ENCODE measurements at regions not wholly inside any gene's neighbourhood (a gene's known extent, or its start where the extent isn't known, plus 50 kb on each side); places are given as distances from the start of the nearest gene placed in this dataset.
"Not testable (repeated sequence)": the region's sequence is repeated elsewhere in the genome, so short reads cannot be mapped to it uniquely, and the experiment has no call there.

DNA sequence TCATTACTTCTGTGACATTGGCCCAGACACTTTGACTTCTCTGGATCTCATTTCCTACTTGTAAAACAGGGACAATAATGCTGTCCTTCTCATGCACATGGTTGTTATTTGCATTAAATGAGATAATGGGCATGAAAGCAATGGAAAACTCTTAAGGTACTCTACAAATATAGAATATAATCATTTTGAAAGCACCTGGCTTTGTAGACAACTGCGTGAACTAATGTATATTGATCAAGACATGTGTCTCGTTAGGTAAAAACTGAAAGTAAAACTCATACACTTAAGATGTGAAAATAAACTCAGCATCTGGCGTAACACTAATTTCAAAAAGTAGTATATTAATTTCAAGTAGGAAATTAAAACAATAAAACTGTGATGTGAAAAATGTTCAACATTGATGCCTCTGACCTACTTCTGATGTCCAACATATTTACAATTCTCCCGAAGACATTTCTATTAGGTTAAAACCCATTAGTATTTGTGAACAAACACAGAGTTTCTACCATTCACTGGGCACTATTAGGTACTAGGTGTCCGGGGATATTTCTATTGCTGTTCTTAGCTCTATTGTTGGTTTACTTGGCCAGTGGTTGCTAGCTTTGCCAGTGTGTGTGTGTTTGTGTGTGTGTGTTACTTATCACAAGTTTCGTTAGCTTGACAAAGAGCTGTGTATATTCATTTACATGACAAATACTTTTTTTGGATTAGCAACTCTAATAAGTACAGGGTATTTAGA is 220.5 kb downstream of the KCNRG start:
- DNase-seq, result no peak

DNA sequence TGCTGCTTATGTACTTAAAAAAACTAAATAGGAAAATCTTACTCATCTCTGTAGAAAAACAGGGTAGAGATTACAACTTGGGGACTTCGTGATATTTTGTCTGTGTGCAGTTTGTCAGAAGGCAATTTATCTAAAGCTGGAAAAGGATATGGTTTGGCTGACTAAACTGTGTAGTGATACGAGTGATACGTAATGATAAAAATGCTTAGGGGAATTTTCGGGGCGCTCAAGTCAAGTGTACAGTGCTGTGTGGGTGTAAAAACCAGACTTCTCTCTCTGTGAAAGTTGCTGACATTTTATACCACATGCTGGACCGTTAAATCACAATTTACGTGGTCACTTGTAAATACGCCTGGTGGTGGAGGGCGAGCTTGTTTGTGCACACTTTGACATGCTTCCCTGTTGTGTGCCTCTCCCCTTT is 221.7 kb downstream of the KCNRG start:
- DNase-seq, result no peak

DNA sequence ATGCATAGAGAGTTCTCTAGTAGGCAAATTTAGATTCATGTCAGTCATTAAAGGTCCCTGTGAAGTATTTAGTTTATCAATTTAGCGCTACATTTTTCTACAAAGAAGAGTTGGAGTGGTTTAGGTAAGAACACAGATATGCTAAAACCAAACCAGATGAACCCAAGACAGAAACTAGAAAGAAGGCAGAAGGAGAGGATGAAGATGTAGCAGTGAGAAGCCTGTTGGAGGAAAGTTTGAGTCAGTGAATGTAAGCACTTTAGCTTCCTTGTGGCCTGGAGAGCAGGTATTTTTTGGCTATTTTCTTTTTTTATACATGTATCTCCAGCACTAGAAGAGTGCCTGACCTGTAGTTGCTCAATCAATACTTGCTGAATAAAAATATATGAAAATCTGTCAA is 223.7 kb downstream of the KCNRG start:
- DNase-seq, result no peak

DNA sequence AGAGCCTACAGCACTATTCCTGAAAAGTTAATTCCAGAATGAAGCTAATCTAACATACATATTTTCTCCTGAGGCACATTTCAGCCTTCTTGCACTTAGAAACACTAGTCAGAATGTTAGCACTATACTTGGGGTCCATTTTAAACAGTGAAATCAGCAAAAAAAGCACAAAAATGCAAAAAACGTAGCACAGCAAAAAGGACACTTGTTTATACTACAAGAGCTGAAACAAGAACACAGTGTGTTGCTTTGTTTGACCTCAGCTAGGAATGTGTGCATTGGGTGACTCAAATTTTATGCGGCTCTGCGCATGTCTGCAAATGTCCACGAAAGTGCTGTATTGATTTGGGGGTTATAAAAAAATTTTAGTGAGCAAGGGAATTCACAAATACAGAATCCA is 226.2 kb downstream of the KCNRG start:
- no peak for DNase-seq

DNA sequence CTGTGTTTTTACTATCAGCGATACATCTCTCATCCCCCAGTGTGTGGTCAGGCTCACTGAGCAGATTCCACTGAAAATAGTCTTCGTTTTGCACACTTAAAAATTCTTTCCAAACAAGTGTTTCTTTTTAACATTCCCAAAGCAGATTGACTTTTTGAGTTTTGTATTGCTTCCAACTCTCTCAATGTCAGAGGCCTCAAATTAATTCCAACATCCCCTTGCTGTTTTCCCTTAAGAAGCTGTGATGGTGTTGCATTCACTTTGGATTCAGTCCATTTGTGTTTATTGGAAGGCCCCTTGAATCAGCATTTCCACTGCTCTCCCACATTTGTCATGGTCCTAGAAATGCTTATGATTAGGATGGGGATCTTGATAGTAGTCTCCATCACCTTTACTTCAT is 228.7 kb downstream of the KCNRG start:
- DNase-seq, result no peak

DNA sequence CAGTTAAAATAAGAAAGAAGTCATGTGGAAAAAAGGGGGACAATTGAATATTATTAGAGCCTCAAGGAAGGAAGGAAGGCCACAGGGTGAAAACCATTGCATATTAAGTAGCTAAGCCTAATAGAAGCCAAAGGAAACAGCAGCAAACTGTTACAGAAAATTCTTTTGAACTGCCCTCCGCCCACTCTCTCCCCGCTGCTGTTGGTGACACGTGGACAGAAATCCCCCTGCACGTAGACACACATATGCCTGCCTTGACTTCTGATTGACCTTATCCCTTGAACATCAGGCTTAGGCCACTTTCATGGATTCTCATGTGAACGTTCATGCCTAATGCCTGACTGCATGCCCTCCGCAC is 229.1 kb downstream of the KCNRG start:
- DNase-seq, result no peak

DNA sequence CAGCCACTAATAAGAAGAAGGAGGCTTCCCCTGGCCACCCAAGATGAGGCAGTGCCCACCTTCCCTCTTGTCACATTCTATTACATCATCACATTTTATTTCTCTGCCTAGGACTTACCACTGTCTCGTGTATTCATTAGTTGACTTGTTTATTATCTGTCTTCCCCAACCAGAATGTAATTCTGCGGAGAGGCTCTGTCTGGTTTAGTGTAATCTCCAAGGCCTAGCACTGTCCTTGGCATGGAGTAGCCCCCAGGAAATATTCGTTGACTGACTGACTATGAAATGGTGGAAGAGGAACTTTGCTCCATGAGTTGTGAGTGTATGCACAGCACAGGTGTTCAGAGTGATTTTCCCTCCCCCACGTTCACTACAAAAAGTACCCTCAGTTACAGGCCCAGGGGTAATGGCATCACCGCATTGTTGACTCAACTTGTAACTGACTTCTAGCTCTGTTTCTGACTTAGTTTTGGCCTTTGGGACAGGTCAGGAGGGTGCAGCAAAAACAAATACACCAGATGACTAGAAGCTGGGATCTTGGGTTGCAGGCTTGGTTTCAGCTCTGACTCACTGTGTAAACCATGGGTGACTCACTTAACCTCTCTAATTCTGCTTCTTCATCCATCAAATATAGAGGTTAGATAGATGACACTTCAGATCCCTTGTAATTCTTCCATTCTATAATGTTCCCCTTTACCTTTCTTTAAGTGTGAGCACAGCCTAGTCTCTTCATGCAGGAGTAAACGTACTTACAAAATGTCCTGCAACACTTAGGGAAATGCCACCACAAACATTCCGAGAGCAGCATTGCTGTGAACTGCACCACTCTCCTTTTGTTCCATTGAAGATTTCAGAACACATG is 229.7 kb downstream of the KCNRG start:
- no peak for DNase-seq

DNA sequence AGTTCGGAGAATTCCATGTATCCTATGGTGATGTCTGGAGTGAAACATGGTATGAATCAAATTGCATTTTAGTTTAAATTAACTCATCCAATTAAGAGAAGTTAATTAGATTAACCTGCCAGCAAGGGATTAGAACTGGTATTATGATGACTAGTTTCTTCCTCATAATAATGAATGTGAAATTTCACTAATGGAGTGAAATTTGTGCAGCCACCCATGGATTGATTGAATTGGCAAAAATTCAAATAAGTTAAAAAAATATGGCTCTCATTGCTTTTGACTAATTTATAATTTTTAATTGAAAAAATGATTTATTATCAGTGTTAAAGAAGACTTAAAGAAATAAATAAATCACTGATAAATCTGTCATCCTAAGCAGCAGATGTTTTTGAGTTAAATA is 232.0 kb downstream of the KCNRG start:
- no peak for DNase-seq

DNA sequence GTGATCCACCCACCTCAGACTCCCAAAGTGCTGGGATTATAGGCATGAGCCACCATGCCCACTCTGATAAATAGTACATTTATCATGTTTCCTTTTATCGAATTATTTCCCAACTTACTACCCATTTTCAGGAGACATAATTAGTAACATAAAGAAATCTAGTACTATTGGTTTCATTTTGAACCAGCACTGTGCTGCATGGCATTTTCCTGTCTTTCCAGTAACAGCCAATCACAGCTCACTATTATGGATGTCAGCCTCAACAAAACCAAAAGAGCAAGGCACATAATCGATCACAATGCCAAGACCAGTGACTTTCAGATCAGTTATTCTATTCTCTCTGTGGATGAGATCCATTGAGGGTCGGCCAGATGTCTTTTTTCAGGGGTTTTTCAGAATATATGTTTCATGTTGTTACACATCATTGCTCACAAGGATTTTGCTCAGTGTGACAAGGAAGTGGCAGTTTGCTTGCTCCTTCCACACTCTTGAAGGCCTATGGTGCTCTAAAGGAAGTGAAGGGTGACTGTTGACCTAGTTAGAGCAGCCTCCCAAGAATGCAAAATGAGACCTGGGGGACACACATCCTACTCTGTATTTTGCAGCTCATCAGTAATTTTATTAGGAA is 233.4 kb downstream of the KCNRG start:
- DNase-seq, result no peak

DNA sequence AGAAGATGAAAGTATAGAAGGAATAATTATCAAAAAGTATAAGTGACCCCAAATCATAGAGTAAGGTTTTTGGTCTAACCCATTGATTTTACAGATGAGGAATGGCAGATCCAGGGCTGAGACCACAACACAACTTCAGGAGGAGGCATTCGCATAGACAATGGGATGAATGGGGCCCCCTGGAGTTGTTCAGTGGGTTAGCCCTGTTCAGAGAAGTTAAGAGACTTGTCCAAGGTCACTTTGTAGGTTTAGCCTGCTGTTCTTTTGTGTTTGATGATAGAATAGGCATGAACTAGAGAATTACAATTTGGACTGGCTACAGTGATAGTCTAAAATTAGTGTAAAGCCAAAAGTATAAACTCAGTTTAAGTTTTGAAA is 233.9 kb downstream of the KCNRG start:
- no peak for DNase-seq

DNA sequence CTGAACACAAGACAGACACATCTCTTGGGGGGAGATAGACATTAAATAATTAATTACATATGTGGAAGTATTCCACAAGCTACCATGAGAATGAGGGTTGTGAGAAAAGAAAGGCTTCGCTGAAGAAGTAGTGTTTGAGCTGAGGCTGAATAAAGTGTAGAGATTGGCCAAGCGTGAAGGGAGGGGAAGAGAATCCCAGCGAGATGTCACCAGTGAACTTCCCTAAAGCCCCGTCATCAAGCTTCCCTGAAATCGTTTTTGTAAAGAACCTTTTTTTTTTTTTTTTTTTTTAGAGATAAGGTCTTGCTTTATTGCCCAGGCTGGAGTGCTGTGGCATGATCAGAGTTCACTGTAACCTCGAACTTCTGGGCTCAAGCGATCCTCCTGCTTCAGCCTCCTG is 235.2 kb downstream of the KCNRG start:
- no peak for DNase-seq

DNA sequence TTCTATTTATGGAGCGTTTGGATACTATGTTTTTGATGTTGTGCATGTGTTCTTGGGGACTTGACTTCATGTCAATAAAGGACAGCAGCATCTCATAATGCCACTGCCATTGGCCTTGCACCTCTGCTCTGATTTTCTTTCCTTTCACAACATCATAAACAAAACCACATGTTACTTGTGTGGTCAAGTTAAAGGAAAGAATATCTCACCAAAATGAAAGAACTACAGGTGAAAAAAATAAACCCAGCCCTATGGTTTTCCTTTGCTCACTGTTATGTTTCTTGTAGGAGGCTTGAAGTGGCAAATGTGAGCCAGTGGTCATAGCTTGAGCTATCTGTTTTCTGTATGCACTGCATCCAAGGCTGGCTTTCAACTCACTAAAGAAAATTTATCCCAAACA is 240.4 kb downstream of the KCNRG start:
- no peak for DNase-seq

DNA sequence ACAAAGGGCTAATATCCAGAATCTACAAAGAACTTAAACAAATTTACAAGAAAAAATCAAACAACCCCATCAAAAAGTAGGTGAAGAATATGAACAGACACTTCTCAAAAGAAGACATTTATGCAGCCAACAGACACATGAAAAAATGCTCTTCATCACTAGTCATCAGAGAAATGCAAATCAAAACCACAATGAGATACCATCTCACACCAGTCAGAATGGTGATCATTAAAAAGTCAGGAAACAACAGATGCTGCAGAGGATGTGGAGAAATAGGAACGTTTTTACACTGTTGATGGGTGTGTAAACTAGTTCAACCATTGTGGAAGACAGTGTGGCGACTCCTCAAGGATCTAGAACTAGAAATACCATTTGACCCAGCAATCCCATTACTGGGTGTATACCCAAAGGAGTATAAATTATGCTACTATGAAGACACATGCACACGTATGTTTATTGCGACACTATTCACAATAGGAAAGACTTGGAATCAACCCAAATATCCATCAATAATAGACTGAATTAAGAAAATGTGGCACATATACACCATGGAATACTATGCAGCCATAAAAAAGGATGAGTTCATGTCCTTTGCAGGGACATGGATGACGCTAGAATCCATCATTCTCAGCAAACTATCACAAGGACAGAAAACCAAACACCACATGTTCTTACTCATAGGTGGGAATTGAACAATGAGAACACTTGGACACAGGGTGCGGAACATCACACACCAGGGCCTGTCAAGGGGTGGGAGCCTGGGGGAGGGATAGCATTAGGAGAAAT is 241.5 kb downstream of the KCNRG start:
- not testable (repeated sequence) for DNase-seq

DNA sequence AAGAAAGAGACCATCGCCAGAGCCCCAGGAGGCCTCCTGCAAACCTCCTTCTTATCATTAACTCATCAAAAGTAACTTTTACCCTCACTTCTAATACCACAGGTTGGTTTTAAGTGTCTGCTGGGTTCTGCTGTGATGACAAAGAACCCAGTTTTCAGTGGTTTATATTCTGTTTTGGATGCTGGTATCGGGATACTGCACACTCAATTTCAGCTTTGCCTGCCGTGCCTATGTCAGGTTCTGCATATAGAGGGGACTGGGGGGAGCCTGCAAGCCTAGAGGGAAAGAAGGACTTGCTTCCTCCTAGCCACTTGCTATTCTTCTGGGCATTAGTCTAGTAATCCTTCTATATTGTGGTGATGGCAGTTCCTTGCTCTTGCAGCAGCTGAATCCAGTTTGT is 242.4 kb downstream of the KCNRG start:
- no peak for DNase-seq

DNA sequence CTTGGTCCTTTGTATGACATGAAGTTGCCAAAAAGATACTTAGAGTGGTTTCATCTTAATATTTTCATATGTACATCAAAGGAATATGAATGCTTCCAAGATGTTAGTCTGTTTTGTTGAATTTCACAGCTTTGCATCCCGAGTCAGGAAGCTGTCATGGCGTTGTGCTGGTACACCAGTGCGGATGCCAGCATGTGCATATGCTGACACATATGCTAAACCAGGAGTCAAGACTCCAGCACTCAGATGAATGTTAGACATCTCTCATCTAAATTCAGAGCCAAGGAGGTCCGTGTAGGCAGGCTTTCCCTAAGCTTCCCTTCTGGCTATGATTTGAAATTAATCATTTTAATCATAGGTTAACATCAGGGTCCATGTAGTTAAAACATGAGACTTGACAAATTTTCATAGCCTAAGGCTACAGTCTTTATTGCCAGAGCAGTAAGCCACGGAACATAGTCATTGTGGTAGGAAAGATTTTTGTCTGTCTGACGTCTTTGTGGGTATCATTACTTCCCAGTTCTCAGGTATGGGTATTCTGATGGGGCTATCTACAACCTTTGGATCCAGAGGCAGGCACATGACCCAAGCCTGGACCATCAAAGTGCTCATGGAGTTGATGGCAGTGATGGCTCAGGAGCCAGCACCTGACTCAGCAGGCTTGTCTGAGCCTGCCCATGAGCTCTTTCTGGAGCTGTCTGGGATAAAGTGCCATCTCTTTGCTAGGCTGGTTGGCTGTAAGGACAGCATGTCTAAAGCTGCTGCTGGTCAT is 246.1 kb downstream of the KCNRG start:
- no peak for DNase-seq

DNA sequence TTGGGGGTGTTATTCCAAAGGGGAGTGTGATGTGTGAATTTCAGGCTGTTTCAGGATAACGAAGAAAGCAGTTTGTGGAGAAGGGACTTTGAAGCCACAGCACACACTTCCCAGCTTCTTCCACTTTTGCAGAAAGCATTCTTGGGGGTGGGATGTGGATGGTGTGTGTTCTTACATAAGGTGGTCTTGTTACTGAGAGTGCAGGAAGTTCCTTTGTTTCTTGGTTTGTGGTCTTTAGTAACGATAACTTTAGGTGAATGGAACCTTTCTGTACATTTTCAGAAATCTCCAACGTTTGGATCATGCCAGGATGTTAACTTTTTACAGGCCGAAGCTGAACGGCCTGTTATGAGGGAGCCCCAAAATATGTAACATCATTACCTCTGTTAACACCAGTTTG is 251.8 kb downstream of the KCNRG start:
- DNase-seq, result no peak

DNA sequence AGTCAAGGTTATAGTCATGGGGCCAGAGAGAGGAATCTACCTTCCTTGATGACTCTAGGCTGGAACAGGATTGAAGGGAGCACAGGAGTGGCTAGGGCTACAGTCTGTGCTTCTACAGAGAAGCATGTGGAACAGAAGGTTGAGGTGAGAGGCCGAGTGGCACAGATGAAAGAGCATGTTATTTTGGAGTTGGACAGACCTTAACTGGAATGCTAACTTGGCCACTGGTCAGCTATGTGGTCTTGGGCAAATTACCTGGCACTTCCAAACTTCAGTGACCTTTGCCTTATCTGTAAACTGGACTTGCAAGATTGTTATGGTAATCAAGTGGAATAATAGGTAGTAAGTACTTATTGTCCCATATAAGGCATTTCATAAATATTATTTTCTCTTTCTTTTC is 252.7 kb downstream of the KCNRG start:
- DNase-seq, result no peak

DNA sequence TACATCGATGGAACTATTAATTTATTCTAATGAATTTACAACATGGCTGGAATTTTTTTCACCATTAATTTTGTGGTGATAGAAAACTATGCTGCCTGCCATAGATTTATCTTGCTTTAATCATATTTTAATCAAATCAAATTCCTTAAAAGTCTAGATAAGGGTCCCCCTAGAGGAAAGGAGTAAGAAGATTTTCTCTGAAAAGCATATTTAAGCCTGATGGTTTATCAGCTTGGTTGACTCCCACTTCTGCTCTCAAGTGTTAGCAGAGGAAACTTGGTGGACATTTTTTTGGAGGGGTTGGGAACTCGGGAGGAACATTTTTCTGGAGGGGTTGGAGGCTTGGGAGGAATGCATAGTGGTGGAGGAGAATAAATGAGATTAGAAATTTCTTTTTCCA is 253.3 kb downstream of the KCNRG start:
- DNase-seq, result no peak

DNA sequence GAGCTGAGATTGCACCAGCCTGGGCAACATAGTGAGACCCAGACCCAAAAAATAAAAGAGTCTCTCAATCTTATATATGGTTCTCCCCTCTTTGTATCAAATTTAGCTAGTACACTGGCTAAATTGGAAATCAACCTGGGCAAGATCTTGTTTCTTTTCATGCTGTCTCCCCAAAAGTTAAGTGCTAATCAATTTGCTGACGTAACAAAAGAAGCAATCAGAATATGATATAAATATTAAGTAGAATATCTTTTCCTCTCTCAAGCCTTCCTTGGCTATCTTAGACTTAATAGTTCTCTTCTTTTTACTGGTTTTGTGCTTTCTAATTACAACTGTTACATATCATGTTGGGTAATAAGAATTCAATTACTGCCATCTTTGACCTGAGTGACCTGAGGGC is 258.9 kb downstream of the KCNRG start:
- no peak for DNase-seq

DNA sequence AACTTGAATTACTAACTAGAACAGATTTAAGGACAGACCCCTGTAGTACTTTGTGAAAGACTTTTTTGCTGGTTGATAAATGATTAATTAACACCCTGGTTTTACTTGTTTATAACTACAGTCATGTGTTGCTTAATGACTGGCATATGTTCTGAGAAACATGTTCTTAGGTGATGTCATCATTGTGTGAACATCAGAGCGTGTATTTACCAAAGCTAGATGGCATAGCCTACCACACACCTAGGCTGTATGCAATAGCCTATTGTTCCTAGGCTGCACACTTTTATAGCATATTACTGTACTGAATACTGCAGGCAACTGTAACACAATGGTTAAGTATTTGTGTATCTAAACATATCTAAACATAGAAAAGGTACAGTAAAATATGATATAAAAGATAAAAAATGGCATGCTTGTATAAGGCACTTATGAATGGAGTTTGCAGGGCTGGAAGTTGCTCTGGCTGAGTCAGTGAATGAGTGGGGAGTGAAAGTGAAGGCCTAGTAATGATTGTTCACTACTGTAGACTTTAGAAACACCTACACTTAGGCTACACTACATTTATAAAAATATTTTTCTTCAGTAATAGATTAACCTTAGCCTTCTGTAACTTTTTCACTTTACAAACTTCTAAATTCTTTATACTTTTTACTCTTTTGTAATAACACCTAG is 260.3 kb downstream of the KCNRG start:
- no peak for DNase-seq

DNA sequence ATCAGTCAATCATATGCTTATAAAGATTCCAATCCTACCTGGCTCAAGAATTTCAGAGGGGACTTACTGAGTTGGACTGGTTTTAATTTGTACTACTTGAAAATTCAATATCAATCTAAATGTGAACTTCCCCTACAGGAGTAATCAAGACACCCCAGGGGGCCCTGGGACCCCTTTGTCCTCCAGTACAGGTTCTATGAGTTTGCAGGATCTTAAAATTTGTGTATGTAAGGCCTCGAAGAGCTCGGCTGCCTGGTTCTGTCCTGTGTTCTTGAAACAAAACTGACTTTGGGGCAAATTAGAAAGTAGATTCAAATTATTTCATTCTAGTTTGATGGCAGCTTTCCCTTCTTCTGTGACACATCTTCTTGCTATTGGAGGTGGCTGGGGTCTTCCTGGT is 261.3 kb downstream of the KCNRG start:
- no peak for DNase-seq

DNA sequence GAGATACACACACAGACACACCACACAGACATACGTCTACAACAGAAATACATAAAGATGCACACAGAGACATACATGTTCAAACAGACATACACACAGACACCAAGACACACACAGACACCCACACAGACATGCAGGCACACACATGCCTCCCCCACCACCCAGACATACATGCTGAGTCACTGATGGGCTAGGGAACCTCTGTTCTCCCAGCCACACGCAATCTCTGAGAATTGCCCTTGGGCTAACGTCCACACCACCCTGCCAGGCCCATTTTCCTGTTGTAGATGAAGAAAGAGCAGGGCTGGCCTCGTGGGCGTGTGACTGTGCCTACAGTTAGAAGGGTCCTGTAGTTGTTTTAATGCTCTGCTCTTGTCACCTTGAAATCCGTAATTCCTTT is 261.9 kb downstream of the KCNRG start:
- no peak for DNase-seq
